K562 (cell line): ENCODE measurements at regions not wholly inside any gene's neighbourhood (a gene's known extent, or its start where the extent isn't known, plus 50 kb on each side); places are given as distances from the start of the nearest gene placed in this dataset.

Experiments
- ATAC-seq: fragments of 200-7000 bp; cut with Tn5 transposase; 3 replicates; pipeline ENCODE4 v1.9.1; 2020; ENCODE audit warnings: moderate library complexity
- BruUV-seq: library from RNA; stranded (reverse); fragments of 400-500 nt; replicated peaks from 2 replicates; lab custom pipeline; 2021; lab: Mats Ljungman, UMichigan
- CTCF ChIA-PET: fragments of 300-600 bp; formaldehyde crosslinking; extraction: SDS; loops from one replicate; lab custom pipeline; 2021; ENCODE audit warnings: low intra/inter-chr PET ratio; lab: Yijun Ruan, JAX
- POLR2A ChIA-PET: fragments of 300-600, 350-650 bp; sonication (Branson Sonifier 250); formaldehyde crosslinking; extraction: SDS; loops from one replicate; lab custom pipeline; 2021; ENCODE audit warnings: antibody characterized with exemption, inconsistent platforms; lab: Yijun Ruan, JAX
- DNase-seq, 4 experiments: peaks; one replicate each; pipeline versions ENCODE4 v3.0.0 to v3.0.0-alpha.2; 2011 to 2018; ENCODE audit warnings: low spot score in 3 of 4, mixed read lengths in 3 of 4; ENCODE audit errors: extremely low read depth in 1 of 4
- FAIRE-seq: peaks from 2 replicates; lab custom pipeline; 2011; peaks lifted over from hg19 to GRCh38; lab: Jason Lieb, UNC
- H2AFZ ChIP-seq: 2 replicates; pipeline ENCODE4 v1.6.0; 2011; ENCODE audit warnings: low read depth, low read length, control low read depth, inconsistent platforms
- H3K27ac ChIP-seq: fragments of 200-600 bp; 3 replicates; pipeline ENCODE4 v1.8.0; 2011; ENCODE audit warnings: low read depth, mild to moderate bottlenecking, control low read depth, inconsistent platforms, low read length, moderate library complexity, mixed read lengths; ENCODE audit errors: extremely low read depth
- H3K27me3 ChIP-seq, 2 experiments: fragments of 300-600 bp in 1 of 2; 2 replicates in 1 of 2; 3 replicates in 1 of 2; pipeline versions ENCODE4 v1.6.0 to v1.8.0; 2011; ENCODE audit warnings: inconsistent platforms in 2 of 2, low read length in 2 of 2, mild to moderate bottlenecking in 1 of 2, mixed read lengths in 1 of 2, moderate library complexity in 1 of 2; ENCODE audit not compliant: control insufficient read depth in 2 of 2, insufficient read depth in 2 of 2
- H3K36me3 ChIP-seq: fragments of 300-600 bp; 3 replicates; pipeline ENCODE4 v1.8.0; 2011; ENCODE audit warnings: mild to moderate bottlenecking, low read length, inconsistent platforms; ENCODE audit not compliant: control insufficient read depth, insufficient read depth
- H3K4me1 ChIP-seq, 2 experiments: fragments of 200-600 bp in 1 of 2; replicated peaks in 1 of 2; 2 replicates in 1 of 2; 3 replicates in 1 of 2; pipeline versions ENCODE4 v1.5.1 to v1.8.0; 2011; ENCODE audit warnings: inconsistent platforms in 2 of 2, low read length in 2 of 2, mild to moderate bottlenecking in 1 of 2, mixed read lengths in 1 of 2, moderate library complexity in 1 of 2; ENCODE audit not compliant: control insufficient read depth in 2 of 2, insufficient read depth in 2 of 2
- H3K4me2 ChIP-seq: 2 replicates; pipeline ENCODE4 v1.6.1; 2011; ENCODE audit warnings: low read length, control low read depth, inconsistent platforms, mixed read lengths; ENCODE audit not compliant: insufficient read depth
- H3K4me3 ChIP-seq: fragments of 200-600 bp; sonication (generic), shearing (Covaris generic); 2 replicates; pipeline ENCODE4 v1.5.1; 2016; ENCODE audit warnings: control low read depth, inconsistent platforms
- H3K79me2 ChIP-seq: fragments of 200-600 bp; 3 replicates; pipeline ENCODE4 v1.8.0; 2011; ENCODE audit warnings: low read length, inconsistent platforms; ENCODE audit not compliant: control insufficient read depth, insufficient read depth
- H3K9ac ChIP-seq, 2 experiments: 2 replicates each; pipeline versions ENCODE4 v1.6.0 to v1.6.1; 2011; ENCODE audit warnings: low read depth in 2 of 2, low read length in 2 of 2, control low read depth in 1 of 2, inconsistent platforms in 1 of 2, mild to moderate bottlenecking in 1 of 2, mixed read lengths in 1 of 2; ENCODE audit not compliant: insufficient read depth in 1 of 2
- H3K9me1 ChIP-seq: one replicate; pipeline ENCODE4 v1.6.0; 2011; ENCODE audit warnings: inconsistent platforms, mild to moderate bottlenecking, low read length, moderate library complexity; ENCODE audit not compliant: control insufficient read depth, insufficient read depth
- H3K9me3 ChIP-seq: replicated peaks from 2 replicates; pipeline ENCODE4 v1.5.1; 2011; ENCODE audit warnings: low read depth, low read length, inconsistent platforms; ENCODE audit not compliant: control insufficient read depth, insufficient read depth
- H4K20me1 ChIP-seq: replicated peaks from 2 replicates; pipeline ENCODE4 v1.6.1; 2011; ENCODE audit warnings: low read length, inconsistent platforms, mixed read lengths; ENCODE audit not compliant: control insufficient read depth, insufficient read depth
- ARHGAP35 ChIP-seq: fragments of 450-650 bp; IDR thresholded peaks from 2 replicates; pipeline ENCODE4 v1.6.1; 2018; ENCODE audit not compliant: partially characterized antibody
- CTCFL ChIP-seq: IDR thresholded peaks from 2 replicates; pipeline ENCODE4 v1.6.1; 2011; ENCODE audit warnings: borderline replicate concordance, low read depth, mild to moderate bottlenecking, moderate library complexity, low read length; ENCODE audit not compliant: insufficient read depth, poor library complexity, severe bottlenecking
- CXXC5 ChIP-seq: fragments of 250-450 bp; sonication (Bioruptor Pico); IDR thresholded peaks from 2 replicates; pipeline ENCODE4 v1.8.0; 2022; ENCODE audit warnings: inconsistent platforms, mild to moderate bottlenecking, moderate library complexity
- DACH1 ChIP-seq: fragments of 450-650 bp; IDR thresholded peaks from 2 replicates; pipeline ENCODE4 v1.6.1; 2018; ENCODE audit not compliant: partially characterized antibody
- FOXP1 ChIP-seq: sonication (generic); formaldehyde crosslinking; IDR thresholded peaks from 2 replicates; pipeline ENCODE4 v1.8.0; 2022; ENCODE audit warnings: mild to moderate bottlenecking, missing genetic modification reagents
- FUS ChIP-seq: fragments of 200-400 bp; formaldehyde crosslinking; optimal IDR thresholded peaks from 2 replicates; pipeline ENCODE3; 2017; ENCODE audit warnings: low read depth, low read length
- MAFF ChIP-seq: IDR thresholded peaks from 2 replicates; pipeline ENCODE4 v1.6.1; 2012; ENCODE audit warnings: low read length, improper control_type of control experiment
- MNT ChIP-seq, 2 experiments: fragments of 450-650 bp; conservative IDR thresholded peaks; 2 replicates each; pipeline ENCODE4 v1.6.1; 2017; ENCODE audit warnings: mild to moderate bottlenecking in 2 of 2, moderate library complexity in 2 of 2
- NCOA2 ChIP-seq, 2 experiments: fragments of 450-650 bp; IDR thresholded peaks; 2 replicates each; pipeline ENCODE4 v1.6.1; 2018; ENCODE audit warnings: mild to moderate bottlenecking in 2 of 2, moderate library complexity in 1 of 2; ENCODE audit not compliant: partially characterized antibody in 2 of 2
- NFATC3 ChIP-seq: fragments of 450-650 bp; IDR thresholded peaks from 2 replicates; pipeline ENCODE4 v1.6.1; 2017; ENCODE audit warnings: mild to moderate bottlenecking
- PTTG1 ChIP-seq: fragments of 450-650 bp; IDR thresholded peaks from 2 replicates; pipeline ENCODE4 v1.6.1; 2016; ENCODE audit warnings: low read depth, mild to moderate bottlenecking, missing genetic modification characterization, missing compliant biosample characterization
- SMC3 ChIP-seq: conservative IDR thresholded peaks from 2 replicates; pipeline ENCODE4 v1.6.1; 2011; ENCODE audit warnings: low read depth, low read length, improper control_type of control experiment; ENCODE audit not compliant: insufficient read depth
- ZFPM2 ChIP-seq: fragments of 250-450 bp; sonication (Bioruptor Pico); IDR thresholded peaks from 2 replicates; pipeline ENCODE4 v1.5.1; 2022; ENCODE audit warnings: mild to moderate bottlenecking
- ZNF133 ChIP-seq: fragments of 250-450 bp; sonication (Bioruptor Pico); IDR thresholded peaks from 2 replicates; pipeline ENCODE4 v1.4.0; 2020; ENCODE audit warnings: mild to moderate bottlenecking
- ZNF280A ChIP-seq: fragments of 450-650 bp; IDR thresholded peaks from 2 replicates; pipeline ENCODE4 v1.6.1; 2018; ENCODE audit warnings: mild to moderate bottlenecking, low read depth; ENCODE audit not compliant: partially characterized antibody
- ZNF449 ChIP-seq: fragments of 250-450 bp; sonication (Bioruptor Pico); IDR thresholded peaks from 2 replicates; pipeline ENCODE4 v1.8.0; 2022; ENCODE audit warnings: moderate library complexity, mild to moderate bottlenecking, inconsistent platforms
- WGBS: fragments of 100-300 bp; shearing (Covaris generic); methylation state at CpG from one replicate; pipeline ENCODE4 v1.1.6; 2016; ENCODE audit warnings: low coverage, mixed read lengths; ENCODE audit not compliant: insufficient coverage; ENCODE audit errors: missing lambda C conversion rate; 5-methylcytosine and 5-hydroxymethylcytosine counted together
- in situ Hi-C: fragments of 300-500 bp; cut with MboI; formaldehyde crosslinking; loops from 4 replicates; pipeline ENCODE4 v1.15.0; 2018; ENCODE audit warnings: inconsistent platforms, mixed read lengths
- intact Hi-C: fragments of 100-400 bp; cut with micrococcal nuclease; formaldehyde crosslinking; loops from 2 replicates; pipeline ENCODE4 v1.14.2; 2022

GRCh38 chr6:81939766-81940165, 187.3 kb upstream of the TENT5A start:
- Histone ChIP-seq H3K9me3 (no peaks in the 10 kb centered on the region), H3K4me3 (no peak overlapping the region), H3K4me2 (no peak overlapping the region), H3K9ac (peak overlapping the region in 1 of 2 experiments; percentile 10; a peak in 1 of 4 replicates), H3K4me1 (peaks cover 0 to 24% of the 10 kb centered on the region in 2 experiments; a peak in 3 of 5 replicates), H3K27me3 (no peaks in the 10 kb centered on the region), H3K36me3 (no peaks in the 10 kb centered on the region), H3K27ac (peak overlapping the region; percentile 86; the same call in 2 of the 3 replicates), H3K79me2 (no peaks in the 10 kb centered on the region), H3K9me1 (no peaks in the 10 kb centered on the region), H4K20me1 (no peaks in the 10 kb centered on the region), H2AFZ (peak overlapping the region; percentile 83)
- in situ Hi-C loops, result no loop called here
- 26% methylated on average over 3 of the region's 3 CpGs for WGBS
- no TSS peak for BruUV-seq
- DNase-seq, result no peak
- FAIRE-seq, result no peak
- intact Hi-C loops, result no loop called here
- ChIA-PET POLR2A (no interaction called here), CTCF (no interaction called here)
- no peak for ATAC-seq
- no peak for TF ChIP-seq FOXP1
- no peak for TF ChIP-seq DACH1
- TF ChIP-seq ZNF449, result no peak
- TF ChIP-seq FUS, result no peak
- no peak for TF ChIP-seq NCOA2 (IDR thresholded peaks at IDR 0.05; ENCODE audit: partially characterized antibody in 2 of 2)
- no peak for TF ChIP-seq MNT (conservative IDR thresholded peaks at IDR 0.05)
- no peak for TF ChIP-seq ZNF280A
- TF ChIP-seq ZNF133 (CRISPR knock-in tag), result no peak
- TF ChIP-seq CTCFL, result no peak
- no peak for TF ChIP-seq NFATC3
- TF ChIP-seq ZFPM2 (CRISPR knock-in tag), result no peak
- TF ChIP-seq MAFF, result no peak
- TF ChIP-seq CXXC5, result no peak
- TF ChIP-seq ARHGAP35, result no peak
- no peak for TF ChIP-seq PTTG1 (tag)
- TF ChIP-seq SMC3, result no peak
